K562 (cell line): ENCODE measurements at regions not wholly inside any gene's neighbourhood (a gene's known extent, or its start where the extent isn't known, plus 50 kb on each side); places are given as distances from the start of the nearest gene placed in this dataset.

Source experiments
- KLF13 ChIP-seq: fragments of 450-650 bp; IDR thresholded peaks from 2 replicates; pipeline ENCODE4 v1.6.1; 2016; ENCODE audit warnings: missing genetic modification characterization, low read depth, mild to moderate bottlenecking, missing compliant biosample characterization, moderate library complexity, borderline replicate concordance
- POLR2A ChIP-seq: fragments of 450-650 bp; conservative IDR thresholded peaks from 2 replicates; pipeline ENCODE4 v1.6.1; 2016
- TF ChIP-seq, protein P1 (sequence below), 2 experiments: fragments of 450-650 bp; formaldehyde crosslinking in 1 of 2; IDR thresholded peaks; 2 replicates each; pipeline versions ENCODE4 v1.4.0 to v1.6.1; 2014 to 2020; ENCODE audit warnings: mild to moderate bottlenecking in 2 of 2, borderline replicate concordance in 1 of 2, low read depth in 1 of 2
- TF ChIP-seq, protein P2 (sequence below): fragments of 450-650 bp; IDR thresholded peaks from 2 replicates; pipeline ENCODE4 v1.6.1; 2016; ENCODE audit warnings: antibody characterized with exemption
- TF ChIP-seq, protein P3 (sequence below): sonication (generic); formaldehyde crosslinking; IDR thresholded peaks from 2 replicates; pipeline ENCODE4 v1.8.1; 2022; ENCODE audit warnings: missing genetic modification reagents

DNA sequence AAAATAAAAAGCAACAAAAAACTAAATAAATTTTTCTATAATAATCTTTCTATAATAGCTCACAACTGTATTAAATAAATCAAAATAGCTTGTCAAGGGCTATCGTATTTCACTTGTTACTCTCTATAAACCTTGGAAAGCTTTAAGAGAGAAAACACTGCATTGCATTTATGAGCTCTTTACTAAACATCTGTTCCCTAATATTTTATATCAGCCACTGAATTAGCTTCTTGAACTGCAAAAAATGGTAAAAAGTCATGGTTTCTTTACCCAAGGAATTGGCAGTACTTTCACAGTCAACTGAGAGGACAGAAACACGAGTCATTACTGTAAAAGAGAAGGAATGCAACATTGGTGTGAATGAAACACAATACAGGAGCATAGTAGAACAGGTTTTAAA is 671.2 kb downstream of the PCDH18 start:
- TF ChIP-seq, protein P1, sequence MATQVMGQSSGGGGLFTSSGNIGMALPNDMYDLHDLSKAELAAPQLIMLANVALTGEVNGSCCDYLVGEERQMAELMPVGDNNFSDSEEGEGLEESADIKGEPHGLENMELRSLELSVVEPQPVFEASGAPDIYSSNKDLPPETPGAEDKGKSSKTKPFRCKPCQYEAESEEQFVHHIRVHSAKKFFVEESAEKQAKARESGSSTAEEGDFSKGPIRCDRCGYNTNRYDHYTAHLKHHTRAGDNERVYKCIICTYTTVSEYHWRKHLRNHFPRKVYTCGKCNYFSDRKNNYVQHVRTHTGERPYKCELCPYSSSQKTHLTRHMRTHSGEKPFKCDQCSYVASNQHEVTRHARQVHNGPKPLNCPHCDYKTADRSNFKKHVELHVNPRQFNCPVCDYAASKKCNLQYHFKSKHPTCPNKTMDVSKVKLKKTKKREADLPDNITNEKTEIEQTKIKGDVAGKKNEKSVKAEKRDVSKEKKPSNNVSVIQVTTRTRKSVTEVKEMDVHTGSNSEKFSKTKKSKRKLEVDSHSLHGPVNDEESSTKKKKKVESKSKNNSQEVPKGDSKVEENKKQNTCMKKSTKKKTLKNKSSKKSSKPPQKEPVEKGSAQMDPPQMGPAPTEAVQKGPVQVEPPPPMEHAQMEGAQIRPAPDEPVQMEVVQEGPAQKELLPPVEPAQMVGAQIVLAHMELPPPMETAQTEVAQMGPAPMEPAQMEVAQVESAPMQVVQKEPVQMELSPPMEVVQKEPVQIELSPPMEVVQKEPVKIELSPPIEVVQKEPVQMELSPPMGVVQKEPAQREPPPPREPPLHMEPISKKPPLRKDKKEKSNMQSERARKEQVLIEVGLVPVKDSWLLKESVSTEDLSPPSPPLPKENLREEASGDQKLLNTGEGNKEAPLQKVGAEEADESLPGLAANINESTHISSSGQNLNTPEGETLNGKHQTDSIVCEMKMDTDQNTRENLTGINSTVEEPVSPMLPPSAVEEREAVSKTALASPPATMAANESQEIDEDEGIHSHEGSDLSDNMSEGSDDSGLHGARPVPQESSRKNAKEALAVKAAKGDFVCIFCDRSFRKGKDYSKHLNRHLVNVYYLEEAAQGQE (IDR thresholded peaks at IDR 0.05; ENCODE audit: borderline replicate concordance) = no peak
- TF ChIP-seq, protein P1 (CRISPR knock-in tag; IDR thresholded peaks at IDR 0.05; ENCODE audit: low read depth) = no peak
- TF ChIP-seq POLR2A = no peak
- TF ChIP-seq, protein P2, sequence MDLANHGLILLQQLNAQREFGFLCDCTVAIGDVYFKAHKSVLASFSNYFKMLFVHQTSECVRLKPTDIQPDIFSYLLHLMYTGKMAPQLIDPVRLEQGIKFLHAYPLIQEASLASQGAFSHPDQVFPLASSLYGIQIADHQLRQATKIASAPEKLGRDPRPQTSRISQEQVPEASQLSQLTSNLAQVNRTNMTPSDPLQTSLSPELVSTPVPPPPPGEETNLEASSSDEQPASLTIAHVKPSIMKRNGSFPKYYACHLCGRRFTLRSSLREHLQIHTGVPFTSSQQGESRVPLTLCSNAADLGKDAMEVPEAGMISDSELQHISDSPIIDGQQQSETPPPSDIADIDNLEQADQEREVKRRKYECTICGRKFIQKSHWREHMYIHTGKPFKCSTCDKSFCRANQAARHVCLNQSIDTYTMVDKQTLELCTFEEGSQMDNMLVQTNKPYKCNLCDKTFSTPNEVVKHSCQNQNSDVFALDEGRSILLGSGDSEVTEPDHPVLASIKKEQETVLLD = no peak
- TF ChIP-seq, protein P3, sequence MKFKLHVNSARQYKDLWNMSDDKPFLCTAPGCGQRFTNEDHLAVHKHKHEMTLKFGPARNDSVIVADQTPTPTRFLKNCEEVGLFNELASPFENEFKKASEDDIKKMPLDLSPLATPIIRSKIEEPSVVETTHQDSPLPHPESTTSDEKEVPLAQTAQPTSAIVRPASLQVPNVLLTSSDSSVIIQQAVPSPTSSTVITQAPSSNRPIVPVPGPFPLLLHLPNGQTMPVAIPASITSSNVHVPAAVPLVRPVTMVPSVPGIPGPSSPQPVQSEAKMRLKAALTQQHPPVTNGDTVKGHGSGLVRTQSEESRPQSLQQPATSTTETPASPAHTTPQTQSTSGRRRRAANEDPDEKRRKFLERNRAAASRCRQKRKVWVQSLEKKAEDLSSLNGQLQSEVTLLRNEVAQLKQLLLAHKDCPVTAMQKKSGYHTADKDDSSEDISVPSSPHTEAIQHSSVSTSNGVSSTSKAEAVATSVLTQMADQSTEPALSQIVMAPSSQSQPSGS = no peak
- no peak for TF ChIP-seq KLF13 (tag)
